Tongue (tissue), 1 donor: ENCODE measurements at regions not wholly inside any gene's neighbourhood (a gene's known extent, or its start where the extent isn't known, plus 50 kb on each side); places are given as distances from the start of the nearest gene placed in this dataset.
A peak's percentile ranks its signal among the peaks of the same experiment; 100 is the strongest.
"Not testable (repeated sequence)": the region's sequence is repeated elsewhere in the genome, so short reads cannot be mapped to it uniquely, and the experiment has no call there.

Experiments used
- DNase-seq: peaks from one replicate; pipeline ENCODE4 v3.0.0-alpha.2; 2015

DNA sequence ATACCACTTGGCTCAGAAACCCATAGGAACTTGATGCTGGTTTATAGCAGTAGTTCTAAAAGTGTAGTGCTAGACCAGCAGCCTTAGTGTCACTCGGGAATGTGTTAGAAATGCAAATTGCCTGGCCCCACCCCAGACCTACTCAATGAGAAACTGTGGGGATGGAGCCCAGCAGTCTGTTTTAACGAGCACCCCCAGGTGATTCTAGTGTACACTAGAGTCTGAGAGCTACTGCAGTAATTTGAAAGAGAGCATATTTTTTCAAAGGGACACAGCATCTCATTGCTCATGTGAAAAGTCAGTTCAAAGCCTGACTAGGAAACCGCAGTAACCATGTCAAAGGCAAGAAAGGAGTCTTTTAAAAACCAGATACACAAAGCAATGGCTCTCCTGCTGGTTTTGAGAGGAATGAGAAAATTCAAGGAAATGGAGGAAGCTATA, 313.4 kb downstream of the SQOR start:
- no peak for DNase-seq

DNA sequence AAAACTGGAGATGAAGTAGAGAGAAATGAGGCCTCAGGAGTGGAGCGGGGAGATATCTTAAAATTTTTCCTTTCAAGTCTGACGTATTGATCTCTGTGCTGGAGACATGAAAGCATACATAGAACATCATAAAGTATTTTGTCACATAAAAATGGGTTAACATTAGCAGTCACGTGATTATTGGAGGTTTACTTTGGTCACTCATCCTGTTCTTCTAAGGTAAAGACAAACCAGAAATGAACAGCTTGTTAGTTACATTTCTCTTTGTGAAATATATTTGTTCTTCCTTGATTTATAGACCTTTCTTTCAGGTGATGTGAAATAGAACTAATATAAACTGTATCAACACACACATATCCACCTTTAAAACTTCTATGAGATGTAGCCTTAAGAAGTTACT, 324.1 kb downstream of the SQOR start:
- DNase-seq: no peak

DNA sequence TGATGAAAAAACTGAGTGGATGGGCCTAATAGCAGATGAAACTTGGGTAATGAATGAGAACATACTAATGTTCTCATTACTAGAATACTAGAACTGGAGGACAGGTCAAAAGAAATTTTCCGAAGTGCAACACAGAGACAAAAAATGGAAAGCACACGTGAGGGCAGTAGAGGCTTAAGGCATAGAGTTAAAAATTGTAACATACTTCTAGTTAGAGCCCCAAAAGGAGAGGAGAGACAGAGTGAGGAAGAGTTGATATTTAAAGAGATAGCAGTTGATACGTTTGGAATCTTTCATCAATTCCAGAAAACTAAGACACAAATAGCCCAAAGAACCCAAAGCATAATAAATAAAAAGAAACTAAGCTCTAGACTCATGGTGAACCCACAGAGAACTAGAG, 327.9 kb downstream of the SQOR start:
- DNase-seq: no peak

GRCh38 chr15:45970542-45970941, 335.7 kb downstream of the SQOR start:
- no peak for DNase-seq

DNA sequence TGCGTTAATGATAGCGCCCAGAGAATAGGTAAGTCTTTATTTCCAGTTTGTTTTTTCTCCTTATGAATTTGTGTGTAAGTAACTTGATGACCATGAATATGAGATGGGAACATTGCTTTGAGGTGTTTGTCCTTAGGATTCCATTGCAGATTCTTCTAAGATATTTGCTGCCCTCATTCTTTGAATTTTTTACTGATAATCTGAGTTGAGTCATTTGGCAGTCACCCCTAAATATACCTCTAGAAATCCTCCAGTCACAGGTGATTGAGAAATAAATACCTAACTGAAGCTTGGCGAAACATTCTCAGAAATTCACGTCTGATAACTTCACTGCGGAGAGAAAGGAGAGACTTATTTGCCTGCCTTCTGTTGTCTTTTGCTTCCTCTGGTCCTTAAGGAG, 345.5 kb downstream of the SQOR start:
- no peak for DNase-seq

- no peak for DNase-seq
Measured at GRCh38 chr15:45981625-45982024, 346.8 kb downstream of the SQOR start.

DNA sequence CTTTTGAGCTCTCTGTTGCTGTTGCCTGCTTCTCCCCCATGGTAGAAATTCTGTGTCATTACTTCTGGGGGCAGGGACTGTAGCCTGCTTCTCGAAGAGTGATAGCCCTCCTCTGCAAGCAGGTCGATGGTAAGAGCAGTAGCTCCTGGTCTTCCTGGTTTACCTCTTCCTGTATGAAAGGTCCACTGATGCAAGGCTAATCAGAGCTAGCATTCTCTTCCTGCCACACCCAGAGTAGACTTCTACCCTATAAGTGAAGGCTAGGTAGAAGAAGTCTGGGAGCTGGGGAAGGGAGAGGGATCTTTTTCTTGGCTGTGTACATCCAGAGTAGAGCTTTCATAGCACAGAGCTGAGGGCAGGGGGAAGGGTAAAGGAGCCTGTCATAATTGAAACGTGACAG, 357.0 kb downstream of the SQOR start:
- no peak for DNase-seq

GRCh38 chr15:45993072-45993471, 358.2 kb downstream of the SQOR start:
- no peak for DNase-seq

DNA sequence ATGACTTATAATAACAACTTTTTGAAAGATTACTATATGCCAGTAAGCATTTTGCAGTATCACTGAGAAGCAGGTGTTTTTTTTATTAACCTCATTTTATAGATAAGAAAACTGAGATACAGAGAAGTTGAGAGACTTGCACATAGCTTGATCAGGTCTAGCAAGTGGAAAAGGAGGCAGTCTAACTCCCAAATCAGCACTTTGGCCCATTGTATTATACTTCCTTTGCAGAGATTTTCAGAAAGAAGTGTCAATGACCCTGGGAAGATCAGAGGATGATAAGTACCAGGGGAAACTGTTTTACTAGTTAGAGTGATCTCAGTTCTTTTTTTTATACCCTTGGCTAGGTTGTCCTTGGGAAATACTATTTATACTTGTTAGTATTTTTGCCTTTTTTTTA, 358.7 kb downstream of the SQOR start:
- DNase-seq: no peak

GRCh38 chr15:45995800-45996199, 361.0 kb downstream of the SQOR start:
- DNase-seq: no peak

DNA sequence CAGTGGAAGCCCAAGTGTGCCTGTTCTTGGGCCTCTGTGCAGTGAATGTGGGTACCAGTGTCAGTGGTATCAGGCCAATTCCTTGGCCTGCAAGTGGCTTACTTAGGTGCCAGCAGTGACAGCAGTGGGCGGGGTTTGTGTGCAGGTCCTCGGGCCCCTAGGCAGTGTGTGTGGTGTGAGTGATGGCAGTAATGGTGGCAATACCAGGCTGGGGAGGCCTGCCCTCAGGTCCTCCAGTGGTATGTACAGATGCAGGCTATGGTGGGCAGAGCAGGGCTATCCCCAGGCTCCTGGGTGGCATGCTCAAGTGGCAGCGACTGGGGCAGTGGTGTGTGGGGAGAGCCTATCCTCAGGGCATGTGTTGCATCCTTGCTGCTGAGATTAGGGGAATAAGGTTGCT, 379.7 kb downstream of the SQOR start:
- DNase-seq: no peak

GRCh38 chr15:46034755-46035154, 399.9 kb downstream of the SQOR start:
- no peak for DNase-seq

- no peak for DNase-seq
Measured at GRCh38 chr15:46039703-46040102, 404.9 kb downstream of the SQOR start.

DNA sequence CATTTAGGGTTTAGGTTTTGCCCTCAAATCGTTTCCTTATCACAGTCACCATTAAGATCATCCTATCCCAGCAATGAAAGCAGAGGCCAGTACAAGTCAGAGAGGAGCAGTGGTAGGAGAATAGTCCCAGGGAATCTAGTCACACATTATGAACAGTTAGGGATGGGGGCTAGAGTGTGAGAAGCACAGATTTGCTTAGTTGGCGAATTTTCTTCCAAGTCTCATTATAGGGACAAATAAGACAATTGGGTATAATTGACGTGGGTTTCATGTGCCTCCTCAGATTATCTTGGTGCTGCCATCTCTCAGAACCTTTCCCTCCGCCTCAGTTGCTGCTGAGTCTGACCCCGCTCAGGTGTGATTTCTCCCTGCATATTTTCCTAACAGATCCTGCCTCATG, 407.1 kb downstream of the SQOR start:
- no peak for DNase-seq

DNA sequence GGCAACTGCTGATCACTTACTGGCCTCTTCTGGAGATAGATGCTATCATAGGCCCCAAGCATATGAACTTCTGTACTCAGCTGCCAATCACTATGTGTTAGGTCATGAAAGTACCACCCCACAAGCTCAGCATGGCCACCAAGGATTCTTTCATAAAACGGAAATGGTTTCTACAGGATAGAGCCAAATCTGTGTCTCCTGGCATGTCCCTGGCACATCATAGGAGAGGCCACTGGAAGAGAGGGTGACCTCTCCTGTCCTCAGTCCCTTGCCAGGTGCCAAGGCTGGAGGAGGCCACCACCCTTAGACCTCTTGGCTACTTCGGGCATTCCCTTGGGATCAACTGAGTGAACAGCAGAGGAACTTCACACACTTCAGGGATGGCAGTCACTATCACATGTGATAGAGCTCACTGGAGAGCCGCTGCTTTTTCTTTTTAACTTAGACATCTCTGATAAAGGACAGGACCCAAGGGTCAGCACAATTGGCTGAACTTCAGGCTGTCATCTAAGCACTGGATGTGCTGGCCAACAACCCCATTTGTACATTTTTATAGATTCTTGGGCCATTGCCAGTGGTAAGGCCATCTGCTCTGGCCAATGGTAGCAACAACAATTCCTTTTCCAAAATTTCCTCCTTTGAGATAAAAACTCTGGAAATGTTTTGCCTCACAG, 425.2 kb downstream of the SQOR start:
- DNase-seq: peak; percentile 36

GRCh38 chr15:46061002-46061401, 426.2 kb downstream of the SQOR start:
- DNase-seq: no peak

- DNase-seq: no peak
Measured at GRCh38 chr15:46077220-46077619, 442.4 kb downstream of the SQOR start.

DNA sequence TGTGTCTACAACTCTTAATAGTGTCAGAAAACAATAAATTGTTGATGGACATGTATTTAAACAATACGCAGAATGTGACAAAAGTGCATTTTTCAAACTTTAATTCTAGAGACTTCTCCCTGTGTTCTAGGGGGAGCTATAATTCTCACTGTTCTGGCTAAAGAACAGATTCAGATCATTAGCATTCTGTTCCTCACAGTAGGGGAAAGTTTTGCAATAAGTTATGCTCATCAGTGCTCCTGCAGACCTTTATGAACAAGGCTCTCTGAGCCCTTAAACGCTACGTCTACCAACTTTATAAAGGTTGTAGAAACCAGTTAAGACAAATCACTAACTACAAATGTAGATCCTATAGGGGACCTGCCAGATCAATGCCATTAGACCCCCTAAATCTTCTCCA, 444.2 kb downstream of the SQOR start:
- DNase-seq: no peak

DNA sequence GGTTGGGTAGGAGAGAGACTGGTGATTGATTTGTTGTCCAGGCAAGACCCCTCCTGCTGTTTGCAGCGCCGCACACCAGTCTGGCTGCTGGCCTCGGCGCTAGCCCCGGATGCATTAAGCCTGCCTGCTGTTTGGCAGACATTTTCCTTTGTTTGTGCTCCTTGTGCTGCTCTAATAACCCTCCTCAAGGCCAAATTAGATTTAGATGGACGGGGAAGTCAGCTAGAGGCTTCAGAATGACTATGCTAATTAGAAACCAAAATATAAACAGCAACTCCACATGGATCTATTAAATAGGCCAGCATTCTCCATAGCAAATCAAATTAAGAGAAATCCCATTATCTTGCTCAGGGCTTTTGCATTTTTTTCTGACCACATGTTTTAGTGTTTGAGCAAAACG, 445.2 kb downstream of the SQOR start:
- DNase-seq: peak; percentile 57

DNA sequence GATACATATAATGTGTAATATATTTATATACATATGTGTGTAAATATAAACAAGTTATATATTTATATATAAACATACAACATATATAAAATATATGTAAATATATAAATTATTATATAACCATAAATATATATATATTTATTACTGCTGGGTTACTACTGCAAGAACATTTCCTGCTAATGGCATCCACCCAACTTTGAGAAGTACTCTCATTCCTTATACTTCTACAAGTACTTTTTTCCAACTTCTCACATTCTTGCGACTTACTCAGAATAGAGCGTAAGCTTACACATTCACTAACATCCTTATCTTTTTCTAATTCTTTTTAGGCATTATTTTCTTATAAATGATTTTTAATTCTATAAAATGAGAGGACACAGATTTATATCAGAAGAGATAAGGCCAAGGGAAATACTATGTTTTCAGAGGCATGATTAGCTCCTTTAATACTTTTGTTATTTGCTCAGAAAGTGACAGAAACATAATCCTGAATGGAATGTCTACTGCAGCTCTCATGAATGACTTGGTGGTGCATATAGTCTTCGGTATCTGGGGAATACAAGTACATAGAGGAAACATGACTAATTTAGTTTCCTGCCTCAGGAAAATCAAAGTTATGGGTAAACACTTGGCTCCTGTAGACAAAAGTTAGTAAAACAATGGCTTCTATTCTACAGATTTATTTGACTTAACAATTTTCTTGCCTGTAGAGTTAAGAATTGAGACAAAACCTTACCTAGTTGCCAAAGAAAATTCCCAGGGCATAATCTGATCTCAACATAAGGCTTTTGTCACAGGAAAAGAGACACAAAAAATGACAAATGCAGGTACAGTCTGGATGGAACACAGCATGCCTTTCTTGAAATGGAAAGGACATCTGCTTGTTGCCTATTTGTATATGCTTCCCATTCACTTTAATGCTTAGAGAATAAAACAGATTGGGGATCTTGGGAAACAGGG, 453.9 kb downstream of the SQOR start:
- DNase-seq: no peak

- DNase-seq: no peak
Measured at GRCh38 chr15:46089467-46089935, 454.7 kb downstream of the SQOR start.

DNA sequence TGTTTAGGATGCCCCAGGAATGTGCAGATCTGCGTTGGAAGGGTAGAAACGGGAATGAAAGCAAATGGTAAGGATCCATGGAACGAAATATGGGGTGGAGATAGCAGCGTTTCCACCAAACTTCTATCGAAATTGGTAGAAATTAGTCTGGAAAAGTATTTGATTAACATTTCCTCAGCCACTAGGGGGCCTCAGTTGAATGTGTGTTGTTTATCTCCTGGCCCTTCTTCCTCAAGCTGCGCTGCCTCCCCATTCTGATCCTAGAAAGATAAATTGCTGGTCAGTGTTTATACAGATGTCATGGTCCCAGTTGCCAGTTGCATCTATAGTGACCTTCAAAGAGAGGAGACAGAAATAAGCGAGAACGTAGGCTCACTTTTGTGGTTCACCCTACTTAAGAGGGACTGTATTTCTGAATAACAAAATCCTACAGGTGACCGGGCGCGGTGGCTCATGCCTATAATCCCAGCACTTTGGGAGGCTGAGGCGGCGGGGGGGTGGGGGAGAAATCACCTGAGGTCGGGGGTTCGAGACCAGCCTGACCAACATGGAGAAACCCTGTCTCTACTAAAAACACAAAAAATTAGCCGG, 457.1 kb downstream of the SQOR start:
- peak; percentile 42 for DNase-seq

GRCh38 chr15:46098006-46098405, 463.2 kb downstream of the SQOR start:
- not testable (repeated sequence) for DNase-seq
